GM12873 (cell line): ENCODE measurements at regions not wholly inside any gene's neighbourhood (a gene's known extent, or its start where the extent isn't known, plus 50 kb on each side); places are given as distances from the start of the nearest gene placed in this dataset.

ENCODE experiments used
- TF ChIP-seq, protein P1 (sequence below): IDR thresholded peaks from 2 replicates; pipeline ENCODE4 v1.5.1; 2012; ENCODE audit warnings: low read depth, mild to moderate bottlenecking, moderate library complexity, low read length, control low read depth; ENCODE audit not compliant: insufficient read depth; ENCODE audit errors: missing control alignments

DNA sequence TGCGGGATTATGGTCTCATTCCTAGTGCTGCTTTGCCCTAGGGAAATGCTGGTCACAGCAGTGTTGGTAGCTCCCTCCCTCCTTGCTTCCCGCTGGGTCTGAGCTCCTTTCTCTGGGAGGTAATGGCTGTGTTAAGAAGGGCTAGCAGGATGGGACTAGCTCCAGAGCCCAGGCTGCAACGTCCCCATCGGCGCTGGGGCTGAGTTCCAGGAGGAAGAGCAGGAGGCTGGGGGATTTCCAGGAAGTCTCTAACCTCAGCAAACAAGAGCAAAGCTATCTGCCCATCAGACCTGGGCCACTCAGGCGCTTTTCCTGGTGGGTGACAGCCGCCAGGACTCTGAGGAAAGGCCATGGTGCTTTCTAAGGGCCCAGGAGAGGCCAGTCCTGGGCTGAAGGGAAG lies 174.2 kb downstream of the DLL1 start:
- TF ChIP-seq, protein P1, sequence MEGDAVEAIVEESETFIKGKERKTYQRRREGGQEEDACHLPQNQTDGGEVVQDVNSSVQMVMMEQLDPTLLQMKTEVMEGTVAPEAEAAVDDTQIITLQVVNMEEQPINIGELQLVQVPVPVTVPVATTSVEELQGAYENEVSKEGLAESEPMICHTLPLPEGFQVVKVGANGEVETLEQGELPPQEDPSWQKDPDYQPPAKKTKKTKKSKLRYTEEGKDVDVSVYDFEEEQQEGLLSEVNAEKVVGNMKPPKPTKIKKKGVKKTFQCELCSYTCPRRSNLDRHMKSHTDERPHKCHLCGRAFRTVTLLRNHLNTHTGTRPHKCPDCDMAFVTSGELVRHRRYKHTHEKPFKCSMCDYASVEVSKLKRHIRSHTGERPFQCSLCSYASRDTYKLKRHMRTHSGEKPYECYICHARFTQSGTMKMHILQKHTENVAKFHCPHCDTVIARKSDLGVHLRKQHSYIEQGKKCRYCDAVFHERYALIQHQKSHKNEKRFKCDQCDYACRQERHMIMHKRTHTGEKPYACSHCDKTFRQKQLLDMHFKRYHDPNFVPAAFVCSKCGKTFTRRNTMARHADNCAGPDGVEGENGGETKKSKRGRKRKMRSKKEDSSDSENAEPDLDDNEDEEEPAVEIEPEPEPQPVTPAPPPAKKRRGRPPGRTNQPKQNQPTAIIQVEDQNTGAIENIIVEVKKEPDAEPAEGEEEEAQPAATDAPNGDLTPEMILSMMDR = no peak

GRCh38 chr6:170114956-170115855 lies 175.7 kb downstream of the DLL1 start:
- TF ChIP-seq, protein P1 = no peak

- TF ChIP-seq, protein P1 = no peak
Measured at GRCh38 chr6:170114187-170114945, 176.5 kb downstream of the DLL1 start.

- TF ChIP-seq, protein P1 = no peak
Measured at GRCh38 chr6:170113141-170113540, 177.7 kb downstream of the DLL1 start.

- TF ChIP-seq, protein P1 = no peak
Measured at GRCh38 chr6:170112583-170112860, 178.4 kb downstream of the DLL1 start.

- TF ChIP-seq, protein P1 = no peak
Measured at GRCh38 chr6:170111816-170112582, 178.9 kb downstream of the DLL1 start.
